Adrenal gland (tissue), 9 donors: ENCODE measurements at regions not wholly inside any gene's neighbourhood (a gene's known extent, or its start where the extent isn't known, plus 50 kb on each side); places are given as distances from the start of the nearest gene placed in this dataset.

Experiments used
- DNase-seq, 7 donors: peaks; one replicate each; pipeline ENCODE4 v3.0.0-alpha.2; 2019 to 2020
- H3K27ac ChIP-seq, 5 donors: fragments of 200-600 bp; sonication (generic) in 4 of 5; 1 replicate in 3 of 5; 2 replicates in 2 of 5; pipeline versions ENCODE4 v1.5.1 to v1.8.0; 2016 to 2020; ENCODE audit warnings: mild to moderate bottlenecking in 1 of 5
- H3K27me3 ChIP-seq: fragments of 200-600 bp; 2 replicates; pipeline ENCODE4 v1.8.0; 2021
- H3K36me3 ChIP-seq, 2 donors: fragments of 200-600 bp; replicated peaks in 1 of 2; 1 replicate in 1 of 2; 2 replicates in 1 of 2; pipeline versions ENCODE4 v1.5.1 to v1.8.0; 2018 to 2022
- H3K4me1 ChIP-seq, 2 donors: fragments of 200-600 bp; replicated peaks in 1 of 2; 1 replicate in 1 of 2; 2 replicates in 1 of 2; pipeline versions ENCODE4 v1.5.1 to v1.8.0; 2018 to 2021
- H3K4me3 ChIP-seq, 4 donors: fragments of 200-600 bp; sonication (generic) in 3 of 4; one replicate each; pipeline ENCODE4 v1.5.1; 2016 to 2018
- H3K9me3 ChIP-seq, 3 donors: fragments of 200-600 bp; sonication (generic) in 1 of 3; replicated peaks in 1 of 3; 1 replicate in 2 of 3; 2 replicates in 1 of 3; pipeline versions ENCODE4 v1.5.1 to v1.8.0; 2016 to 2021
- CTCF ChIP-seq, 6 experiments: fragments of 450-650 bp in 4 of 6; fragments of 200-600 bp in 2 of 6; sonication (generic) in 1 of 6; IDR thresholded peaks; 1 replicate in 5 of 6; 2 replicates in 1 of 6; pipeline versions ENCODE4 v1.5.1 to v1.8.0; 2016 to 2021; ENCODE audit warnings: antibody characterized with exemption in 6 of 6, mild to moderate bottlenecking in 2 of 6, moderate library complexity in 1 of 6
- POLR2A ChIP-seq, 2 donors: fragments of 450-650 bp; IDR thresholded peaks; one replicate each; pipeline ENCODE4 v1.6.1; 2017; ENCODE audit warnings: antibody characterized with exemption in 2 of 2, mild to moderate bottlenecking in 2 of 2, moderate library complexity in 1 of 2
- WGBS, 4 donors: extraction: QIAGEN DNeasy Blood & Tissue Kit in 2 of 4; methylation state at CpG; one replicate each; pipeline versions ENCODE4 v1.1.5 to v1.1.7; 2013 to 2017; 5-methylcytosine and 5-hydroxymethylcytosine counted together
- intact Hi-C, 2 donors: fragments of 100-400 bp; cut with DNase I; formaldehyde crosslinking; loops; one replicate each; pipeline versions ENCODE4 v1.14.1 to v1.15.0; 2022 to 2023
- donor health status: healthy with polysubstance abuse.
- donor health status: Bipolar disorder and iron deficiency.
- donor health status: DM: yes; HTN: yes; CAD: no.
- donor health status: DM: no; HTN: no; CAD: no.
- donor health status: DM: no; HTN: no; CAD: no.

DNA sequence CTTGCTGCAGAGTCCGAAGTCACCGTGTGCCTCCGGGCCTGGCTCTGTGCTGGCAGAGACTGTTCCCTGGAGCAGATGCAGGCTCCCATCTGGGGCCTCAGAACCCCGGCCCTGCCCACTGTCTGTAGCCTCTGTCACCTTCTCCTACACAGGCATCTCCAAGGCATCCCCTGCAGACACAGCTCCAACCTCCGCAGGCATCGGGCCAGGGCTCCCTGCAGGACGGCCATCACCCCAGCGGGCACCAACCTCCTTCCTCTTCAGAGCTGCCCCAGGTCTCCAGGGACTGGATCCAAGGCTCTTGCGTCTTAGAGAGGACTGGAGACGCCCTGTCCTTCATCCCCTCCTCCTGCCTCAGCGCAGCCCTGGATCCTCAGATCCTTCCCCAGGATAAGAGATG lies 69.9 kb upstream of the MYL10 start:
- intact Hi-C loops, result no loop called here
- Histone ChIP-seq H3K4me3 (no peak overlapping the region), H3K27me3 (no peaks in the 10 kb centered on the region), H3K36me3 (no peaks in the 10 kb centered on the region), H3K9me3 (no peaks in the 10 kb centered on the region), H3K27ac (no peak overlapping the region), H3K4me1 (no peaks in the 10 kb centered on the region)
- WGBS, 4 donors, result 76 to 86% (median 80%) methylated on average over 3 to 11 of the region's 11 CpGs
- no peak for TF ChIP-seq POLR2A (IDR thresholded peaks at IDR 0.05)
- TF ChIP-seq CTCF (IDR thresholded peaks at IDR 0.05), result no peak
- DNase-seq, result no peak

DNA sequence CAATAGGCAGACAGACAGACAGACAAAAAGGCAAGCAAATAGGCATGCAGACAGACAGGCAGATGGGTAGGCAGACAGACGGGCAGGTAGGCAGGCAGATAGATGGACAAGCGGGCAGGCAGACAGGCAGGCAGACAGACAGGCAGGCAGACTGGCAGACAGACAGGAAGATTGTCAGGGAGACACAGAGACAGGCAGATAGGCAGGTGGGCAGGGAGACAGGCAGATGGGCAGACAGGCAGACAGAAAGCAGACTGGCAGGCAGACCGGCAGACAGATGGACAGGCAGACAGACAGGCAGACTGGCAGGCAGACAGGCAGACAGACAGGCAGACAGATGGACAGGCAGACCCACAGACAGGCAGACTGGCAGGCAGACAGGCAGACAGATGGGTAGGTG lies 70.3 kb upstream of the MYL10 start:
- intact Hi-C loops, result no loop called here
- no peak for TF ChIP-seq POLR2A (IDR thresholded peaks at IDR 0.05)
- TF ChIP-seq CTCF (IDR thresholded peaks at IDR 0.05), result no peak
- Histone ChIP-seq H3K4me3 (no peak overlapping the region), H3K27me3 (no peaks in the 10 kb centered on the region), H3K36me3 (no peaks in the 10 kb centered on the region), H3K9me3 (no peaks in the 10 kb centered on the region), H3K27ac (no peak overlapping the region), H3K4me1 (no peaks in the 10 kb centered on the region)
- WGBS, 4 donors, result 73 to 83% (median 76%) methylated on average over 3 of the region's 3 CpGs
- no peak for DNase-seq

DNA sequence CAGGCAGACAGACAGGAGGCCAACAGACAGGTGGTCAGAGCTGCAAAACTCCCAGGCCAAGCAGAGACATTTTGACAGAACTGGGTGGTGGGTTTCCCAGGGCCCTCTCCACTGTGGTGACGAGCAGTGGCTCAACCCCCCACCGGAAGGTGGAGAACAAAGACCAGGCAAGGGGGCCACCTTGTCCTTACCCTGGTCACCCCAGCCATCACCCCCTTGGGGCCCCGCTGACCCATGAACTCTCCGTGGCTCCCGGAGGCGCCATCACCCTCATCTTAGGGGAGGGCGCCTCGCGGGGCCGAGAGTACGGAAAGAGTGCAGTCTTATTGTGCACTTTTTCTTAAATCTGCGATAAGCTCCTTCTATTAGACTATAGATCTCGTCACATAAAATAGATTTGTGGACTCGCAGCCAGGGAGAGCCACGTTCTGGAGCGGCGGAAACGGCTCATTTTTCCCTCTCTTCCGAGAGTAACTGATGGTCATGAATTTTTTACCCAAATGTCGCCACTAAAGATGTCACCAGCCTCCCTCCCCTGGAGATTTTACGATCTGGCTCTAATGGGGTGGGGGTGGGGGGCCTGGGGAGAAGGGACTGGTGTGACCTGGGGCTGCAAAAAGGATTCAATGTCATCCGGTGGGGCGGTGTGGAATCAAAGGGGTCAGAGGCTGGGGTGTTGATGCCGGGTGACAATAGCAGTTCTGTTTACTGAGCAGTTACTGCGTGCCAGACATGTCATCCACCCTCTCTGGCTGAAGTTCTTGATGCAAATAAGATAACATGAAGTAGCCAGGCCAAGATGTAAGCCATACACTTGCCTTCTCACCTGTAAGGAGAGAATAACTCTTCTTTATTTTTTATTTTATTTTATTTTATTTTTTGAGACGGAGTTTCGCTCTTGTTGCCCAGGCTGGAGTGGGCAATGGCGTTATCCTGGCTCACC lies 71.1 kb upstream of the MYL10 start:
- no peaks in the 10 kb centered on the region for H3K27me3 ChIP-seq
- no peaks in the 10 kb centered on the region for H3K36me3 ChIP-seq
- H3K4me3 ChIP-seq, result no peak overlapping the region
- no peak for DNase-seq
- intact Hi-C loops, result no loop called here
- H3K9me3 ChIP-seq, result no peaks in the 10 kb centered on the region
- 55 to 72% (median 61%) methylated on average over 24 to 28 of the region's 28 CpGs for WGBS, 4 donors
- H3K4me1 ChIP-seq, result no peaks in the 10 kb centered on the region
- TF ChIP-seq CTCF (IDR thresholded peaks at IDR 0.05), result no peak
- no peak for TF ChIP-seq POLR2A (IDR thresholded peaks at IDR 0.05)
- H3K27ac ChIP-seq, result no peak overlapping the region

- peaks cover under 1% of the 10 kb centered on the region for H3K27me3 ChIP-seq
- intact Hi-C loops, result no loop called here
Measured at GRCh38 chr7:101701153-101701794, 72.2 kb upstream of the MYL10 start.

More at GRCh38 chr7:101701153-101701794, 72.2 kb upstream of the MYL10 start:
- H3K27ac ChIP-seq, result no peak overlapping the region
- H3K4me1 ChIP-seq, result no peaks in the 10 kb centered on the region
- no peaks in the 10 kb centered on the region for H3K9me3 ChIP-seq
- H3K36me3 ChIP-seq, result no peaks in the 10 kb centered on the region
- no peak overlapping the region for H3K4me3 ChIP-seq
- TF ChIP-seq POLR2A (IDR thresholded peaks at IDR 0.05) (no peak), CTCF (IDR thresholded peaks at IDR 0.05) (no peak)
- 72 to 90% (median 86%) methylated on average over 11 to 13 of the region's 13 CpGs for WGBS, 4 donors
- DNase-seq, result no peak
